Liver (tissue), 7 donors: ENCODE measurements at regions not wholly inside any gene's neighbourhood (a gene's known extent, or its start where the extent isn't known, plus 50 kb on each side); places are given as distances from the start of the nearest gene placed in this dataset.
A peak's percentile ranks its signal among the peaks of the same experiment; 100 is the strongest.

Experiments
- DNase-seq: peaks from one replicate; pipeline ENCODE4 v3.0.0-alpha.2; 2017; ENCODE audit warnings: low spot score
- H3K27ac ChIP-seq, 2 donors: one replicate each; pipeline ENCODE4 v1.7.0; 2013; ENCODE audit warnings: inconsistent platforms in 2 of 2, low read length in 2 of 2, control low read depth in 1 of 2, low read depth in 1 of 2, mild to moderate bottlenecking in 1 of 2
- H3K27me3 ChIP-seq, 4 donors: one replicate each; pipeline versions ENCODE4 v1.6.1 to v1.7.0; 2013; ENCODE audit warnings: low read length in 3 of 4, inconsistent platforms in 1 of 4, mild to moderate bottlenecking in 1 of 4, moderate library complexity in 1 of 4; ENCODE audit not compliant: control insufficient read depth in 4 of 4, insufficient read depth in 4 of 4
- H3K36me3 ChIP-seq, 4 donors: one replicate each; pipeline versions ENCODE4 v1.6.1 to v1.7.0; 2013; ENCODE audit warnings: low read length in 3 of 4, mild to moderate bottlenecking in 3 of 4, low read depth in 1 of 4, moderate library complexity in 1 of 4; ENCODE audit not compliant: control insufficient read depth in 4 of 4, insufficient read depth in 3 of 4
- H3K4me1 ChIP-seq, 4 donors: one replicate each; pipeline versions ENCODE4 v1.6.1 to v1.7.0; 2013; ENCODE audit warnings: low read length in 3 of 4, mild to moderate bottlenecking in 3 of 4, moderate library complexity in 1 of 4; ENCODE audit not compliant: control insufficient read depth in 4 of 4, insufficient read depth in 4 of 4
- H3K4me3 ChIP-seq, 3 donors: one replicate each; pipeline versions ENCODE4 v1.6.1 to v1.7.0; 2013; ENCODE audit warnings: low read length in 3 of 3, control low read depth in 1 of 3, low read depth in 1 of 3, mild to moderate bottlenecking in 1 of 3
- H3K9ac ChIP-seq, 2 donors: one replicate each; pipeline ENCODE4 v1.7.0; 2013; ENCODE audit warnings: low read length in 2 of 2, mild to moderate bottlenecking in 2 of 2, moderate library complexity in 2 of 2, control low read depth in 1 of 2, low read depth in 1 of 2
- H3K9me3 ChIP-seq, 4 donors: one replicate each; pipeline versions ENCODE4 v1.6.1 to v1.7.0; 2013; ENCODE audit warnings: low read length in 3 of 4; ENCODE audit not compliant: control insufficient read depth in 4 of 4
- ATF3 ChIP-seq: IDR thresholded peaks from 2 replicates; pipeline ENCODE4 v1.6.1; 2016; ENCODE audit warnings: antibody characterized with exemption
- EGR1 ChIP-seq, 2 donors: IDR thresholded peaks; 2 replicates each; pipeline ENCODE4 v1.6.1; 2016 to 2018; ENCODE audit warnings: antibody characterized with exemption in 2 of 2, low read depth in 2 of 2
- FOXA1 ChIP-seq: IDR thresholded peaks from 2 replicates; pipeline ENCODE4 v1.6.1; 2016; ENCODE audit warnings: antibody characterized with exemption
- FOXA2 ChIP-seq: IDR thresholded peaks from 2 replicates; pipeline ENCODE4 v1.6.1; 2016; ENCODE audit warnings: antibody characterized with exemption
- GABPA ChIP-seq, 2 donors: IDR thresholded peaks in 1 of 2; conservative IDR thresholded peaks in 1 of 2; 2 replicates each; pipeline ENCODE4 v1.6.1; 2016; ENCODE audit warnings: antibody characterized with exemption in 2 of 2, mild to moderate bottlenecking in 1 of 2, moderate library complexity in 1 of 2
- HNF4A ChIP-seq, 2 donors: conservative IDR thresholded peaks; 2 replicates each; pipeline ENCODE4 v1.6.1; 2016; ENCODE audit warnings: antibody characterized with exemption in 2 of 2, mild to moderate bottlenecking in 2 of 2
- HNF4G ChIP-seq: IDR thresholded peaks from 2 replicates; pipeline ENCODE4 v1.6.1; 2016; ENCODE audit warnings: antibody characterized with exemption
- NR2F2 ChIP-seq: IDR thresholded peaks from 2 replicates; pipeline ENCODE4 v1.6.1; 2016; ENCODE audit warnings: antibody characterized with exemption
- RXRA ChIP-seq, 2 donors: IDR thresholded peaks; 2 replicates each; pipeline ENCODE4 v1.6.1; 2017 to 2018; ENCODE audit warnings: antibody characterized with exemption in 2 of 2, mild to moderate bottlenecking in 1 of 2
- SP1 ChIP-seq: IDR thresholded peaks from 2 replicates; pipeline ENCODE4 v1.6.1; 2018; ENCODE audit warnings: antibody characterized with exemption, mild to moderate bottlenecking
- TAF1 ChIP-seq: conservative IDR thresholded peaks from 2 replicates; pipeline ENCODE4 v1.6.1; 2016; ENCODE audit warnings: antibody characterized with exemption, mild to moderate bottlenecking
- YY1 ChIP-seq: IDR thresholded peaks from 2 replicates; pipeline ENCODE4 v1.6.1; 2016; ENCODE audit warnings: antibody characterized with exemption, mild to moderate bottlenecking
- ZBTB33 ChIP-seq: IDR thresholded peaks from 2 replicates; pipeline ENCODE4 v1.6.1; 2016; ENCODE audit warnings: antibody characterized with exemption
- WGBS: extraction: QIAGEN DNeasy Blood & Tissue Kit; methylation state at CpG from one replicate; pipeline ENCODE4 v1.1.7; 2013; 5-methylcytosine and 5-hydroxymethylcytosine counted together
- donor health status: healthy.
- donor health status: healthy.
- donor health status: healthy.
- donor health status: healthy.

DNA sequence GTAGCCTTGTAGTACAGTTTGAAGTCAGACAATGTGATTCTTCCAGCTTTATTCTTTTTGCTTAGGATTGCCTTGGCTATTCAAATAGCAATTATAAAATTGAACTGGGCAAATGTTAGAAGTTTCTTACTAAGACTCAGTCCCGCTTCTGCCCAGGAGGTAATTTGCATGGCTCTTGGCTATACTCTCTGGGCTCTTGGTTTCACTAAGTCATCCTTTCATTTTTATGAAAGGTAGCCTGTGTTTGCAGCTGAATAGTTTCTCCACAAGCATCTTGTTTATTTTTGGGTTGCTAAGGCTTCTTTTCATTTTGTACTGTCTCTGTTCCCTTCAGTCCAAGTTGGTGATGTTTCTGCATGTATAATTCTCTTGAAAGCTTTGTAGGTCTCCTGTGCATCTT is 340.6 kb downstream of the SH2D4B start:
- Histone ChIP-seq H3K27me3 (no peaks in the 10 kb centered on the region), H3K9ac (no peak overlapping the region), H3K4me1 (no peaks in the 10 kb centered on the region), H3K27ac (no peak overlapping the region), H3K36me3 (no peaks in the 10 kb centered on the region), H3K9me3 (peaks cover 0 to 2% (median 0%) of the 10 kb centered on the region in 4 donors), H3K4me3 (no peak overlapping the region)
- WGBS, result 85% methylated on average over 1 of the region's 1 CpG
- no peak for DNase-seq
- no peak for TF ChIP-seq TAF1
- no peak for TF ChIP-seq GABPA (IDR thresholded peaks at IDR 0.05 in 1 of 2, conservative IDR thresholded peaks at IDR 0.05 in 1 of 2)
- no peak for TF ChIP-seq EGR1 (IDR thresholded peaks at IDR 0.05; ENCODE audit: low read depth in 2 of 2)
- no peak for TF ChIP-seq HNF4G
- no peak for TF ChIP-seq HNF4A (conservative IDR thresholded peaks at IDR 0.05)
- no peak for TF ChIP-seq FOXA1

DNA sequence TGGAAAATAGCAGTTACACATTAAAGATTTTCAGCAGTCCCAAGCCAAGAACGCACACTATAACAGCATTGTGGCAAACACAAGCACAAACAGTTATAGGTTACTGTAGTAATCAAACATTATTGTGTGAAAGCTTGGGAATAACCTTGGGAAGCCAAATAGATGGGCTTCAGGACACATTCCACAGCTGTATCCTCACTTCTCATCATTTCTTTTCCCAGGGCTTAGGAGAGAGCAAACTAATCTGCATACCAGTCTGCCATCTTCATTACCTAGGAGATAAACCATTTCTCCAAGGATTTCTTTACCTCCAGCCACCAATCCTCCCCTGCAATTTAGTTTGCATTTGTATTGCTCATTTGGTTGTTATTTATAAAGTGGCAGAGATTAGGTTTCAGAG is 352.4 kb downstream of the SH2D4B start:
- no peak for TF ChIP-seq EGR1 (IDR thresholded peaks at IDR 0.05; ENCODE audit: low read depth in 2 of 2)
- H3K4me3 ChIP-seq, result no peak overlapping the region
- H3K27me3 ChIP-seq, result no peaks in the 10 kb centered on the region
- H3K4me1 ChIP-seq, result peaks cover 0 to 6% (median under 1%) of the 10 kb centered on the region in 4 donors
- no peak overlapping the region for H3K9ac ChIP-seq
- H3K9me3 ChIP-seq, result no peaks in the 10 kb centered on the region
- DNase-seq, result no peak
- no peak overlapping the region for H3K27ac ChIP-seq
- H3K36me3 ChIP-seq, result no peaks in the 10 kb centered on the region
- 88% methylated on average over 1 of the region's 1 CpG for WGBS

- Histone ChIP-seq H3K9ac (no peak overlapping the region), H3K9me3 (no peaks in the 10 kb centered on the region), H3K36me3 (no peaks in the 10 kb centered on the region), H3K4me3 (no peak overlapping the region), H3K27me3 (no peaks in the 10 kb centered on the region), H3K27ac (no peak overlapping the region), H3K4me1 (peaks cover 0 to 14% (median 6%) of the 10 kb centered on the region in 4 donors)
- TF ChIP-seq RXRA (IDR thresholded peaks at IDR 0.05) (peak in 1 of 2 donors; percentile 26), HNF4A (conservative IDR thresholded peaks at IDR 0.05) (peak; percentile 27 to 84), YY1 (peak; percentile 43), ZBTB33 (no peak)
- 62% methylated on average over 5 of the region's 5 CpGs for WGBS
- no peak for DNase-seq
Measured at GRCh38 chr10:80893256-80893655, 355.6 kb downstream of the SH2D4B start.

- no peak overlapping the region for H3K4me3 ChIP-seq
- 74% methylated on average over 3 of the region's 3 CpGs for WGBS
- no peaks in the 10 kb centered on the region for H3K9me3 ChIP-seq
- no peak for TF ChIP-seq RXRA (IDR thresholded peaks at IDR 0.05)
- TF ChIP-seq SP1, result no peak
- TF ChIP-seq ATF3, result no peak
- TF ChIP-seq NR2F2, result no peak
- no peak for TF ChIP-seq TAF1
- no peak for TF ChIP-seq YY1
- TF ChIP-seq FOXA2, result no peak
- TF ChIP-seq GABPA (IDR thresholded peaks at IDR 0.05 in 1 of 2, conservative IDR thresholded peaks at IDR 0.05 in 1 of 2), result no peak
- H3K27me3 ChIP-seq, result no peaks in the 10 kb centered on the region
- H3K9ac ChIP-seq, result no peak overlapping the region
- DNase-seq, result no peak
- H3K4me1 ChIP-seq, result peaks cover 0 to 14% (median 6%) of the 10 kb centered on the region in 4 donors
- no peak overlapping the region for H3K27ac ChIP-seq
- H3K36me3 ChIP-seq, result no peaks in the 10 kb centered on the region
Measured at GRCh38 chr10:80894311-80894791, 356.6 kb downstream of the SH2D4B start.
